ENCODE measurements at regions not wholly inside any gene's neighbourhood (a gene's known extent, or its start where the extent isn't known, plus 50 kb on each side); places are given as distances from the start of the nearest gene placed in this dataset.

- H3K9me3 ChIP-seq (ENCODE audit: control insufficient read depth, low read length), result no peaks in the 10 kb centered on the region
- H3K27ac ChIP-seq (ENCODE audit: insufficient read depth, low read depth, low read length, poor library complexity, severe bottlenecking), result no peak overlapping the region
- H3K4me1 ChIP-seq (ENCODE audit: control insufficient read depth, insufficient read depth, low read length), result peaks cover 4% of the 10 kb centered on the region
- no peaks in the 10 kb centered on the region for H3K36me3 ChIP-seq (ENCODE audit: control insufficient read depth, insufficient read depth, low read length)
- no peak overlapping the region for H3K4me3 ChIP-seq (ENCODE audit: insufficient read depth, low read depth, low read length)
- no peaks in the 10 kb centered on the region for H3K27me3 ChIP-seq (ENCODE audit: control insufficient read depth, insufficient read depth, low read length, poor library complexity, severe bottlenecking)
These were observed 266.6 kb upstream of the PITRM1 start for GRCh38 chr10:3439183-3439582.

DNA sequence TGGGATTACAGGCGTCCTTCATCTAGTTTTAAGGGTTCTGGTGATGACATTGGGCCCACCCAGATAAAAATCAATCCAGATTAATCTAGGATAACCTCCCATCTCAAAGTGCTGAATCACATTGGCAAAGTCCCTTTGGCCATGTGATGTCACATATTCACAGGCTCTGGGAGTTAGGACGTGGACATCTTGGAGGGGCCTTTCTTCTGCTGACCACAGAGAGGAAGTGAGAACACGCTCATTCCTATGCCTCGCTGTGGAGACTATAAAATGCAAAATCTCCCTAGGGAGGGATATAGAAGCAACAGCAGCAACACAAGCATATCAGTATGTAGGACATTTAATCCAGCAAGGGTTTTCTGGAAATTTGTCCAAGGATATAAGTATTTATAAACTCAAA, 266.0 kb upstream of the PITRM1 start:
- 89 to 97% methylated on average over 4 of the region's 4 CpGs for WGBS, 2 experiments

DNA sequence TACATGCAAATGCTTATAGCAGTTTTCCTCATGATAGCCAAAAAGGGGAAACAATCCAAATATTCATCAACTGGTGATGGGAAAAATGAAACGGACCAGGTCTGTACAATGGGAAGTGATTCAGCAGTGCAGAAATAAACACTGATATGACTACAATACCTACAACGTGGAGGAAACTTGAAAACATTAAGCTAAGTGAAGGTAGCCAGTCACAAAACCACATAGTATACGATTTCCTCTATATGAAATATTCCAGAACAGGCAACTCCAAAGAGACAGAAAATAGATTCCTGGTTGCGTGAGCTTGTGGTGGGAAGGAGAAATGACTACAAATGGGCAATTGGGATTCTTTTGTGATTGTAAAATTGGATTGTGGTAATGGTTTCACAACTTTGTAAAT, 263.1 kb upstream of the PITRM1 start:
- Histone ChIP-seq H3K4me3 (ENCODE audit: insufficient read depth, low read depth, low read length) (no peak overlapping the region), H3K4me1 (ENCODE audit: control insufficient read depth, insufficient read depth, low read length) (peaks cover 4% of the 10 kb centered on the region), H3K9me3 (ENCODE audit: control insufficient read depth, low read length) (no peaks in the 10 kb centered on the region), H3K36me3 (ENCODE audit: control insufficient read depth, insufficient read depth, low read length) (no peaks in the 10 kb centered on the region), H3K27ac (ENCODE audit: insufficient read depth, low read depth, low read length, poor library complexity, severe bottlenecking) (no peak overlapping the region), H3K27me3 (ENCODE audit: control insufficient read depth, insufficient read depth, low read length, poor library complexity, severe bottlenecking) (no peaks in the 10 kb centered on the region)
- 90 to 100% methylated on average over 3 to 4 of the region's 4 CpGs for WGBS, 2 experiments

More for the DNA sequence above, 266.0 kb upstream of the PITRM1 start:
- Histone ChIP-seq H3K27ac (ENCODE audit: insufficient read depth, low read depth, low read length, poor library complexity, severe bottlenecking) (no peak overlapping the region), H3K27me3 (ENCODE audit: control insufficient read depth, insufficient read depth, low read length, poor library complexity, severe bottlenecking) (no peaks in the 10 kb centered on the region), H3K4me3 (ENCODE audit: insufficient read depth, low read depth, low read length) (no peak overlapping the region), H3K9me3 (ENCODE audit: control insufficient read depth, low read length) (no peaks in the 10 kb centered on the region), H3K36me3 (ENCODE audit: control insufficient read depth, insufficient read depth, low read length) (no peaks in the 10 kb centered on the region), H3K4me1 (ENCODE audit: control insufficient read depth, insufficient read depth, low read length) (peaks cover 4% of the 10 kb centered on the region)

DNA sequence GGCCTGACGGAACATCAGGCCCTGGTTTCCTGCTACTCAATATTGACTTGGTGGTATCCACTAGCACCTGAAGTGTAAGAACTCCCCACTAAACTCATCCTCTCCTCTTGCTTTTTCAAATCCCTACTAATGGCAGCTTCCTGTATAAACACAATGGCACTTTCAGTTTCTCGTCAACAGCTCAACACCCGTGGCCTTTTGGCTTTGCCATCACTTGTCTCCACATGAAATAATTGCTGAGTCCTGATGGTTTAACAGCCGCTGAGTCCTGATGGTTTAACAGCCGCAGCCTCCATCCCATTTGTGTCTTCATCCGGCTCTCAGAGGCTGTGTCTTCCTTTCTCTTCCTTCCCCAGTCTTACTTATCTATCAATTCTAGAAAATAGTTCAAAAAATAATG, 261.4 kb upstream of the PITRM1 start:
- Histone ChIP-seq H3K36me3 (ENCODE audit: control insufficient read depth, insufficient read depth, low read length) (no peaks in the 10 kb centered on the region), H3K27me3 (ENCODE audit: control insufficient read depth, insufficient read depth, low read length, poor library complexity, severe bottlenecking) (no peaks in the 10 kb centered on the region), H3K27ac (ENCODE audit: insufficient read depth, low read depth, low read length, poor library complexity, severe bottlenecking) (no peak overlapping the region), H3K4me1 (ENCODE audit: control insufficient read depth, insufficient read depth, low read length) (peaks cover 4% of the 10 kb centered on the region), H3K9me3 (ENCODE audit: control insufficient read depth, low read length) (no peaks in the 10 kb centered on the region), H3K4me3 (ENCODE audit: insufficient read depth, low read depth, low read length) (no peak overlapping the region)
- 87 to 90% methylated on average over 6 of the region's 6 CpGs for WGBS, 2 experiments

GRCh38 chr10:3433131-3433530, 260.5 kb upstream of the PITRM1 start:
- WGBS, 2 experiments, result 92 to 98% methylated on average over 6 of the region's 6 CpGs
- no peak overlapping the region for H3K4me3 ChIP-seq (ENCODE audit: insufficient read depth, low read depth, low read length)
- no peaks in the 10 kb centered on the region for H3K27me3 ChIP-seq (ENCODE audit: control insufficient read depth, insufficient read depth, low read length, poor library complexity, severe bottlenecking)
- no peak overlapping the region for H3K27ac ChIP-seq (ENCODE audit: insufficient read depth, low read depth, low read length, poor library complexity, severe bottlenecking)
- peaks cover 4% of the 10 kb centered on the region for H3K4me1 ChIP-seq (ENCODE audit: control insufficient read depth, insufficient read depth, low read length)
- H3K9me3 ChIP-seq (ENCODE audit: control insufficient read depth, low read length), result no peaks in the 10 kb centered on the region
- no peaks in the 10 kb centered on the region for H3K36me3 ChIP-seq (ENCODE audit: control insufficient read depth, insufficient read depth, low read length)

DNA sequence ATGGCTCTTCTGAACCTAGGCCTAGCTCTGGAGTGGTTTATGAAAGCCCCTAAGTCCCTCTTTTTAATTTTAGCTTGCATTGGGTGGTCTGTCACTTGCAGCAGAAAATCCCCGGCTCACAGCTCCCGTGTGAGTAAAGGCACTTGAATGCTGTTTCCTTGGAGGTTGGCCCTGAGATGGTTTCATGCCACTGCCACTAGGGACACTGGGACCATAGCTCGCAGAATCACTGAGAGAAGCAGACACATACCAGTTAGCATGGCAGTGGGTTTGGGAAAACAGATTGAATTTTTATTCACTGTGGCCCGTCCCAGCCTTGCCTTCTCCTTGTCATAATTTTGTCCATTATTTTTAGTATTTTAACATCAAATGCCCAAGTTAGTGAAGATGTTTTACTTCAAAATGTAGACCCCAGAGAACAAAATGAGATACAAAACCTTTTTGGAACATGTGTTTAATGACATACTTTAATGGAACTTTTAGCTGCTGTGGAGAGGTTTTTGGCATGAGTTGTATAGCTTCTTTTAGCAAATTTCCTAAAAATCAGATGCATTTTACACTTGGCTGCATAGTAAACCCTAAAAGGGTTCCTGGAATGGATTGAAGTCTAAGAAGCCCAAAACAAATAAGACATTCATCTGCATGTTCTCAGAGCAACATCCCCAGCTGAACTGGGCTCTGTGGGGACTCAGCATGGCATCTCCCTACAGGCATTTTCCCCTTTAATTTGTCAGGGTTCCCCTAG, 259.7 kb upstream of the PITRM1 start:
- no peak overlapping the region for H3K4me3 ChIP-seq (ENCODE audit: insufficient read depth, low read depth, low read length)
- H3K9me3 ChIP-seq (ENCODE audit: control insufficient read depth, low read length), result no peaks in the 10 kb centered on the region
- no peaks in the 10 kb centered on the region for H3K27me3 ChIP-seq (ENCODE audit: control insufficient read depth, insufficient read depth, low read length, poor library complexity, severe bottlenecking)
- no peak overlapping the region for H3K27ac ChIP-seq (ENCODE audit: insufficient read depth, low read depth, low read length, poor library complexity, severe bottlenecking)
- H3K4me1 ChIP-seq (ENCODE audit: control insufficient read depth, insufficient read depth, low read length), result no peaks in the 10 kb centered on the region
- WGBS, 2 experiments, result 91 to 93% methylated on average over 3 to 4 of the region's 4 CpGs
- H3K36me3 ChIP-seq (ENCODE audit: control insufficient read depth, insufficient read depth, low read length), result no peaks in the 10 kb centered on the region

- no peaks in the 10 kb centered on the region for H3K36me3 ChIP-seq (ENCODE audit: control insufficient read depth, insufficient read depth, low read length)
- no peaks in the 10 kb centered on the region for H3K9me3 ChIP-seq (ENCODE audit: control insufficient read depth, low read length)
- H3K4me3 ChIP-seq (ENCODE audit: insufficient read depth, low read depth, low read length), result no peak overlapping the region
- no peak overlapping the region for H3K27ac ChIP-seq (ENCODE audit: insufficient read depth, low read depth, low read length, poor library complexity, severe bottlenecking)
- no peaks in the 10 kb centered on the region for H3K27me3 ChIP-seq (ENCODE audit: control insufficient read depth, insufficient read depth, low read length, poor library complexity, severe bottlenecking)
- H3K4me1 ChIP-seq (ENCODE audit: control insufficient read depth, insufficient read depth, low read length), result no peaks in the 10 kb centered on the region
- WGBS, 2 experiments, result 91 to 93% methylated on average over 1 of the region's 1 CpG
These were observed 257.9 kb upstream of the PITRM1 start for GRCh38 chr10:3430501-3430900.

- no peaks in the 10 kb centered on the region for H3K4me1 ChIP-seq (ENCODE audit: control insufficient read depth, insufficient read depth, low read length)
- no peak overlapping the region for H3K4me3 ChIP-seq (ENCODE audit: insufficient read depth, low read depth, low read length)
- no peaks in the 10 kb centered on the region for H3K36me3 ChIP-seq (ENCODE audit: control insufficient read depth, insufficient read depth, low read length)
- H3K9me3 ChIP-seq (ENCODE audit: control insufficient read depth, low read length), result no peaks in the 10 kb centered on the region
- 81 to 83% methylated on average over 7 of the region's 7 CpGs for WGBS, 2 experiments
- no peak overlapping the region for H3K27ac ChIP-seq (ENCODE audit: insufficient read depth, low read depth, low read length, poor library complexity, severe bottlenecking)
- no peaks in the 10 kb centered on the region for H3K27me3 ChIP-seq (ENCODE audit: control insufficient read depth, insufficient read depth, low read length, poor library complexity, severe bottlenecking)
These were observed 257.1 kb upstream of the PITRM1 start for GRCh38 chr10:3429676-3430075.

DNA sequence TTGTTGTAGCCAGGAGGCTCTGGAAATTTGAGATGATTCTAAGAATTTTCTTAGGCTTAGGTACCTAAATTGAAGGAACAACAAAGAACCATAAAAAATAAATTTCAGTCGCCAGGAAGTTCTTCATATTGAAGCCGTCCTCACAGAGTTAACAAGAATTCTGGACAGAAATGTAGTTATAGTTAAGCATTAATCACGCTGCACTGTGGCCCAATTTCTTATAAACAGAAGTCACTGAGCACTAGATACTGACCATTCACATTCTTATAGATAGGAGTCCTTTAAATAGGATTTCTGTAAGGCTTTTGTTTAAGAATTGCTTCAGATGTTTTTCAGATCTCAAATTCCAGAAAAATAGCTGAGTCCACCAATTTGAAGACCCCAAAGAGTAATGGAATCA, 256.2 kb upstream of the PITRM1 start:
- WGBS, 2 experiments, result 84 to 100% methylated on average over 3 of the region's 3 CpGs
- Histone ChIP-seq H3K36me3 (ENCODE audit: control insufficient read depth, insufficient read depth, low read length) (no peaks in the 10 kb centered on the region), H3K4me1 (ENCODE audit: control insufficient read depth, insufficient read depth, low read length) (no peaks in the 10 kb centered on the region), H3K4me3 (ENCODE audit: insufficient read depth, low read depth, low read length) (no peak overlapping the region), H3K27ac (ENCODE audit: insufficient read depth, low read depth, low read length, poor library complexity, severe bottlenecking) (no peak overlapping the region), H3K27me3 (ENCODE audit: control insufficient read depth, insufficient read depth, low read length, poor library complexity, severe bottlenecking) (no peaks in the 10 kb centered on the region), H3K9me3 (ENCODE audit: control insufficient read depth, low read length) (no peaks in the 10 kb centered on the region)

- no peaks in the 10 kb centered on the region for H3K9me3 ChIP-seq (ENCODE audit: control insufficient read depth, low read length)
- no peaks in the 10 kb centered on the region for H3K4me1 ChIP-seq (ENCODE audit: control insufficient read depth, insufficient read depth, low read length)
- H3K27ac ChIP-seq (ENCODE audit: insufficient read depth, low read depth, low read length, poor library complexity, severe bottlenecking), result no peak overlapping the region
- H3K4me3 ChIP-seq (ENCODE audit: insufficient read depth, low read depth, low read length), result no peak overlapping the region
- no peaks in the 10 kb centered on the region for H3K27me3 ChIP-seq (ENCODE audit: control insufficient read depth, insufficient read depth, low read length, poor library complexity, severe bottlenecking)
- H3K36me3 ChIP-seq (ENCODE audit: control insufficient read depth, insufficient read depth, low read length), result no peaks in the 10 kb centered on the region
- WGBS, 2 experiments, result 92 to 94% methylated on average over 7 of the region's 7 CpGs
These were observed 255.4 kb upstream of the PITRM1 start for GRCh38 chr10:3427950-3428354.

- Histone ChIP-seq H3K36me3 (ENCODE audit: control insufficient read depth, insufficient read depth, low read length) (no peaks in the 10 kb centered on the region), H3K27ac (ENCODE audit: insufficient read depth, low read depth, low read length, poor library complexity, severe bottlenecking) (no peak overlapping the region), H3K4me1 (ENCODE audit: control insufficient read depth, insufficient read depth, low read length) (no peaks in the 10 kb centered on the region), H3K27me3 (ENCODE audit: control insufficient read depth, insufficient read depth, low read length, poor library complexity, severe bottlenecking) (no peaks in the 10 kb centered on the region), H3K9me3 (ENCODE audit: control insufficient read depth, low read length) (no peaks in the 10 kb centered on the region), H3K4me3 (ENCODE audit: insufficient read depth, low read depth, low read length) (no peak overlapping the region)
- WGBS, 2 experiments, result 89 to 98% methylated on average over 2 of the region's 2 CpGs
These were observed 254.8 kb upstream of the PITRM1 start for GRCh38 chr10:3427347-3427746.

All from ectodermal cell (in vitro differentiated cells).